ENCODE measurements at regions not wholly inside any gene's neighbourhood (a gene's known extent, or its start where the extent isn't known, plus 50 kb on each side); places are given as distances from the start of the nearest gene placed in this dataset.

DNA sequence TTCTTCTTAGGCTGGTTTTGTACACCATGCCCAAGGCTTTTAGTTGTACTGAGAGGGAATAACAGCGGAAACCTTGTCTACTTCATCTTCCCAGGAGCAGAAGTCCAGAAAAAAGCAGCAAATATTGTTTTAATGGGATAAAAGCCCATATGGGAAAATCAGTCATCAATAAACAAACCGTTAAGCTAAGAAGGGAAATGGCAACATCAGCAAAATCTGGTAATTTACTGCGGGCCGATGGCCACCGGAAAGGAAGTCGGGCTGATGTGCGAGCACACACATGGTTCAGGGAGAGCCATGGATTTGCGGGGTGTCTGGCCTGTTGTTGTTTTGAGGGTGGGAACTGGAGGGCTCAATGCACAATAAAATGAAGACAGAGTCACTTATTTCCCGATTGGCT is 300.7 kb upstream of the RAB6C start:
- no peaks in the 10 kb centered on the region; the same call in 1 of the 2 replicates for H3K27me3 Mint-ChIP-seq (ENCODE audit: low read depth)
- peaks cover 9% of the 10 kb centered on the region; the same call in 1 of the 2 replicates for H3K9me3 Mint-ChIP-seq
- TF ChIP-seq, protein P1, sequence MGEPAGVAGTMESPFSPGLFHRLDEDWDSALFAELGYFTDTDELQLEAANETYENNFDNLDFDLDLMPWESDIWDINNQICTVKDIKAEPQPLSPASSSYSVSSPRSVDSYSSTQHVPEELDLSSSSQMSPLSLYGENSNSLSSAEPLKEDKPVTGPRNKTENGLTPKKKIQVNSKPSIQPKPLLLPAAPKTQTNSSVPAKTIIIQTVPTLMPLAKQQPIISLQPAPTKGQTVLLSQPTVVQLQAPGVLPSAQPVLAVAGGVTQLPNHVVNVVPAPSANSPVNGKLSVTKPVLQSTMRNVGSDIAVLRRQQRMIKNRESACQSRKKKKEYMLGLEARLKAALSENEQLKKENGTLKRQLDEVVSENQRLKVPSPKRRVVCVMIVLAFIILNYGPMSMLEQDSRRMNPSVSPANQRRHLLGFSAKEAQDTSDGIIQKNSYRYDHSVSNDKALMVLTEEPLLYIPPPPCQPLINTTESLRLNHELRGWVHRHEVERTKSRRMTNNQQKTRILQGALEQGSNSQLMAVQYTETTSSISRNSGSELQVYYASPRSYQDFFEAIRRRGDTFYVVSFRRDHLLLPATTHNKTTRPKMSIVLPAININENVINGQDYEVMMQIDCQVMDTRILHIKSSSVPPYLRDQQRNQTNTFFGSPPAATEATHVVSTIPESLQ (CRISPR knock-in tag; IDR thresholded peaks at IDR 0.05), result no peak
- TF ChIP-seq, protein P2, sequence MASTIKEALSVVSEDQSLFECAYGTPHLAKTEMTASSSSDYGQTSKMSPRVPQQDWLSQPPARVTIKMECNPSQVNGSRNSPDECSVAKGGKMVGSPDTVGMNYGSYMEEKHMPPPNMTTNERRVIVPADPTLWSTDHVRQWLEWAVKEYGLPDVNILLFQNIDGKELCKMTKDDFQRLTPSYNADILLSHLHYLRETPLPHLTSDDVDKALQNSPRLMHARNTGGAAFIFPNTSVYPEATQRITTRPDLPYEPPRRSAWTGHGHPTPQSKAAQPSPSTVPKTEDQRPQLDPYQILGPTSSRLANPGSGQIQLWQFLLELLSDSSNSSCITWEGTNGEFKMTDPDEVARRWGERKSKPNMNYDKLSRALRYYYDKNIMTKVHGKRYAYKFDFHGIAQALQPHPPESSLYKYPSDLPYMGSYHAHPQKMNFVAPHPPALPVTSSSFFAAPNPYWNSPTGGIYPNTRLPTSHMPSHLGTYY (CRISPR knock-in tag; IDR thresholded peaks at IDR 0.05), result no peak
- TF ChIP-seq ZNF671 (CRISPR knock-in tag; IDR thresholded peaks at IDR 0.05) (no peak), SMAD3 (CRISPR knock-in tag; IDR thresholded peaks at IDR 0.05; ENCODE audit: borderline replicate concordance) (no peak), FOXJ3 (CRISPR knock-in tag; IDR thresholded peaks at IDR 0.05; ENCODE audit: borderline replicate concordance) (no peak)
- TF ChIP-seq, protein P3, sequence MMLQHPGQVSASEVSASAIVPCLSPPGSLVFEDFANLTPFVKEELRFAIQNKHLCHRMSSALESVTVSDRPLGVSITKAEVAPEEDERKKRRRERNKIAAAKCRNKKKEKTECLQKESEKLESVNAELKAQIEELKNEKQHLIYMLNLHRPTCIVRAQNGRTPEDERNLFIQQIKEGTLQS (CRISPR knock-in tag; conservative IDR thresholded peaks at IDR 0.05), result no peak
- POLR2A ChIA-PET, result no interaction called here
- H3K27ac Mint-ChIP-seq, result no peak overlapping the region
- CTCF ChIA-PET, result interaction anchor here (1.9 kb wide), 1 partner anchor 91 kb away, joined by 4 read pairs; no protein-coding TSS in a partner anchor
- H3K4me3 Mint-ChIP-seq, result no peak overlapping the region
- ATAC-seq, result no peak
- no peak for DNase-seq (ENCODE audit: low spot score)
- peaks cover 6% of the 10 kb centered on the region for H3K4me1 Mint-ChIP-seq
- H3K36me3 Mint-ChIP-seq, result no peaks in the 10 kb centered on the region

DNA sequence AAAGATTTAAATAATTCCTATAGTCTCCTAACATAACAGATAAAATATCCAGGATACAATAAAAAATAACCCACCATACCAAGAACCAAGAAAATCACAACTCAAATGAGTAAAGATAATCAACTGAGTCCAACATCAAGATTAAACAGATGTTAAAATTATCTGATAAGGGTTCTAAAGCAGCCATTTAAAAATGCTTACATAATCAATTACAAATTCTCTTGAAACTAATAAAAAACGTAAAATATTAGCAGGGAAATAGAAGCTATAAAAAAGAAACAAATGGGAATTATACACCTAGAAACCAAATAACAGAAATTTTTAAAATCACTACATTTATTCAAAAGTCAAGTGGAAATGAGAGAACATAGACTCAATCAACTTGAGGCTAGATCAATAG is 297.7 kb upstream of the RAB6C start:
- ChIA-PET CTCF (no interaction called here), POLR2A (no interaction called here)
- TF ChIP-seq, protein P4, sequence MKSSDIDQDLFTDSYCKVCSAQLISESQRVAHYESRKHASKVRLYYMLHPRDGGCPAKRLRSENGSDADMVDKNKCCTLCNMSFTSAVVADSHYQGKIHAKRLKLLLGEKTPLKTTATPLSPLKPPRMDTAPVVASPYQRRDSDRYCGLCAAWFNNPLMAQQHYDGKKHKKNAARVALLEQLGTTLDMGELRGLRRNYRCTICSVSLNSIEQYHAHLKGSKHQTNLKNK (CRISPR knock-in tag; IDR thresholded peaks at IDR 0.05), result no peak
- TF ChIP-seq CREB1 (CRISPR knock-in tag; IDR thresholded peaks at IDR 0.05) (no peak), ZBTB21 (CRISPR knock-in tag; IDR thresholded peaks at IDR 0.05; ENCODE audit: borderline replicate concordance) (no peak)
- ATAC-seq, result no peak
- H3K4me1 Mint-ChIP-seq, result no peaks in the 10 kb centered on the region
- H3K27me3 Mint-ChIP-seq (ENCODE audit: low read depth), result no peaks in the 10 kb centered on the region; the same call in 1 of the 2 replicates
- no peaks in the 10 kb centered on the region for H3K36me3 Mint-ChIP-seq
- no peak overlapping the region for H3K27ac Mint-ChIP-seq
- H3K9me3 Mint-ChIP-seq, result peaks cover 9% of the 10 kb centered on the region; the same call in 1 of the 2 replicates
- no peak overlapping the region for H3K4me3 Mint-ChIP-seq
- DNase-seq (ENCODE audit: low spot score), result no peak

DNA sequence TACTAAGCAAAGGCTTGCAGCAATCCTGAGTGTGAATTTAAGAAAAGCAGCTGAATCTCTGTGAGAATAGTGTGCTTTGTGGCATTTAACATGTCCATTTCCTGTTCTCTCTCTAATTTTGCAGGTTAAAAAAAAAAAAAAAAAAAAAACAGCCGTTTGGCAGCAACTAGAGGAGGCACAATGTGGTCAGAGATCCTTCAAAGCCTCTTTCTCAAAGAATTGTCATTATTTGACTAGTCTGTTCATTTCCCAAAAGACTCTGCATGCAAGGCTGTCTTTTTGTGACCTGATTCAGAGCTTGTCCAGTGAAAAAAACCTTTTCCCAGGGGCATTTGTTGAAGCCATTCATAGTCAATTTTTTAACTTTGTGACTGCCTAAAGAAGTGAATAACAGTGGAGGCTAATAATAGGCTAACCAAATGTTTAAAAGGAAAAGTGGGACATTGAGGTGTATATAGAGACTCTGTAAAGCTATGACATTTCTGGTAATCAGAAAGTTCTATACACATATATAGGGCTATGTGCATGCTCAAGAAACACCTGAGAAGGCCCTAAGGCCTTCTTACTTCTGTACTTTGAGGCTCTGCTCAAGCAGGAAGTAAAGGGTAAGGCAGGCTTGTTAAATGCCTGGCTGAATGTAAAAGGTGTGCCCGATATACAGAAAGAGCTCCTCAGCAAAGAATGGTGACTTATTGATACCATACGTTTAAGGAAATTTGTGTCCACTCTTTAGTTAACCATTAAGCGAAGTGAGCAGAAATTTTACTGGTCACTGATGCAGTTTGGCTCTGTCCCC is 289.6 kb upstream of the RAB6C start:
- Mint-ChIP-seq H3K36me3 (peaks cover 15% of the 10 kb centered on the region; the same call in 1 of the 2 replicates), H3K27ac (no peak overlapping the region), H3K4me1 (peaks cover 31% of the 10 kb centered on the region), H3K4me3 (no peak overlapping the region), H3K27me3 (ENCODE audit: low read depth) (peaks cover 3% of the 10 kb centered on the region), H3K9me3 (peaks cover 33% of the 10 kb centered on the region)
- ChIA-PET CTCF (interaction anchor here (0.8 to 1.1 kb wide), 2 partner anchors 16 to 102 kb away, joined by 4 to 7 read pairs; no protein-coding TSS in a partner anchor), POLR2A (interaction anchor here (0.7 kb wide), 2 partner anchors 23 to 68 kb away, joined by 3 to 6 read pairs; no protein-coding TSS in a partner anchor)
- ATAC-seq (no peak; the same call in none of the 2 replicates), DNase-seq (ENCODE audit: low spot score) (no peak)
- TF ChIP-seq, protein P5, sequence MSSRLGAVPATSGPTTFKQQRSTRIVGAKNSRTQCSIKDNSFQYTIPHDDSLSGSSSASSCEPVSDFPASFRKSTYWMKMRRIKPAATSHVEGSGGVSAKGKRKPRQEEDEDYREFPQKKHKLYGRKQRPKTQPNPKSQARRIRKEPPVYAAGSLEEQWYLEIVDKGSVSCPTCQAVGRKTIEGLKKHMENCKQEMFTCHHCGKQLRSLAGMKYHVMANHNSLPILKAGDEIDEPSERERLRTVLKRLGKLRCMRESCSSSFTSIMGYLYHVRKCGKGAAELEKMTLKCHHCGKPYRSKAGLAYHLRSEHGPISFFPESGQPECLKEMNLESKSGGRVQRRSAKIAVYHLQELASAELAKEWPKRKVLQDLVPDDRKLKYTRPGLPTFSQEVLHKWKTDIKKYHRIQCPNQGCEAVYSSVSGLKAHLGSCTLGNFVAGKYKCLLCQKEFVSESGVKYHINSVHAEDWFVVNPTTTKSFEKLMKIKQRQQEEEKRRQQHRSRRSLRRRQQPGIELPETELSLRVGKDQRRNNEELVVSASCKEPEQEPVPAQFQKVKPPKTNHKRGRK (CRISPR knock-in tag; IDR thresholded peaks at IDR 0.05; ENCODE audit: borderline replicate concordance), result no peak
- TF ChIP-seq FOXJ3 (CRISPR knock-in tag; IDR thresholded peaks at IDR 0.05; ENCODE audit: borderline replicate concordance), result no peak
- no peak for TF ChIP-seq IRF2 (CRISPR knock-in tag; IDR thresholded peaks at IDR 0.05; ENCODE audit: borderline replicate concordance, low read depth)
- TF ChIP-seq, protein P6, sequence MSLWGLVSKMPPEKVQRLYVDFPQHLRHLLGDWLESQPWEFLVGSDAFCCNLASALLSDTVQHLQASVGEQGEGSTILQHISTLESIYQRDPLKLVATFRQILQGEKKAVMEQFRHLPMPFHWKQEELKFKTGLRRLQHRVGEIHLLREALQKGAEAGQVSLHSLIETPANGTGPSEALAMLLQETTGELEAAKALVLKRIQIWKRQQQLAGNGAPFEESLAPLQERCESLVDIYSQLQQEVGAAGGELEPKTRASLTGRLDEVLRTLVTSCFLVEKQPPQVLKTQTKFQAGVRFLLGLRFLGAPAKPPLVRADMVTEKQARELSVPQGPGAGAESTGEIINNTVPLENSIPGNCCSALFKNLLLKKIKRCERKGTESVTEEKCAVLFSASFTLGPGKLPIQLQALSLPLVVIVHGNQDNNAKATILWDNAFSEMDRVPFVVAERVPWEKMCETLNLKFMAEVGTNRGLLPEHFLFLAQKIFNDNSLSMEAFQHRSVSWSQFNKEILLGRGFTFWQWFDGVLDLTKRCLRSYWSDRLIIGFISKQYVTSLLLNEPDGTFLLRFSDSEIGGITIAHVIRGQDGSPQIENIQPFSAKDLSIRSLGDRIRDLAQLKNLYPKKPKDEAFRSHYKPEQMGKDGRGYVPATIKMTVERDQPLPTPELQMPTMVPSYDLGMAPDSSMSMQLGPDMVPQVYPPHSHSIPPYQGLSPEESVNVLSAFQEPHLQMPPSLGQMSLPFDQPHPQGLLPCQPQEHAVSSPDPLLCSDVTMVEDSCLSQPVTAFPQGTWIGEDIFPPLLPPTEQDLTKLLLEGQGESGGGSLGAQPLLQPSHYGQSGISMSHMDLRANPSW (CRISPR knock-in tag; conservative IDR thresholded peaks at IDR 0.05; ENCODE audit: low read depth), result no peak
- TF ChIP-seq, protein P7, sequence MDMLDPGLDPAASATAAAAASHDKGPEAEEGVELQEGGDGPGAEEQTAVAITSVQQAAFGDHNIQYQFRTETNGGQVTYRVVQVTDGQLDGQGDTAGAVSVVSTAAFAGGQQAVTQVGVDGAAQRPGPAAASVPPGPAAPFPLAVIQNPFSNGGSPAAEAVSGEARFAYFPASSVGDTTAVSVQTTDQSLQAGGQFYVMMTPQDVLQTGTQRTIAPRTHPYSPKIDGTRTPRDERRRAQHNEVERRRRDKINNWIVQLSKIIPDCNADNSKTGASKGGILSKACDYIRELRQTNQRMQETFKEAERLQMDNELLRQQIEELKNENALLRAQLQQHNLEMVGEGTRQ (CRISPR knock-in tag; IDR thresholded peaks at IDR 0.05), result no peak
- no peak for TF ChIP-seq ZNF121 (CRISPR knock-in tag; IDR thresholded peaks at IDR 0.05)
- TF ChIP-seq GTF2I (CRISPR knock-in tag; conservative IDR thresholded peaks at IDR 0.05), result no peak
- no peak for TF ChIP-seq EMX1 (CRISPR knock-in tag; IDR thresholded peaks at IDR 0.05)
- TF ChIP-seq, protein P8, sequence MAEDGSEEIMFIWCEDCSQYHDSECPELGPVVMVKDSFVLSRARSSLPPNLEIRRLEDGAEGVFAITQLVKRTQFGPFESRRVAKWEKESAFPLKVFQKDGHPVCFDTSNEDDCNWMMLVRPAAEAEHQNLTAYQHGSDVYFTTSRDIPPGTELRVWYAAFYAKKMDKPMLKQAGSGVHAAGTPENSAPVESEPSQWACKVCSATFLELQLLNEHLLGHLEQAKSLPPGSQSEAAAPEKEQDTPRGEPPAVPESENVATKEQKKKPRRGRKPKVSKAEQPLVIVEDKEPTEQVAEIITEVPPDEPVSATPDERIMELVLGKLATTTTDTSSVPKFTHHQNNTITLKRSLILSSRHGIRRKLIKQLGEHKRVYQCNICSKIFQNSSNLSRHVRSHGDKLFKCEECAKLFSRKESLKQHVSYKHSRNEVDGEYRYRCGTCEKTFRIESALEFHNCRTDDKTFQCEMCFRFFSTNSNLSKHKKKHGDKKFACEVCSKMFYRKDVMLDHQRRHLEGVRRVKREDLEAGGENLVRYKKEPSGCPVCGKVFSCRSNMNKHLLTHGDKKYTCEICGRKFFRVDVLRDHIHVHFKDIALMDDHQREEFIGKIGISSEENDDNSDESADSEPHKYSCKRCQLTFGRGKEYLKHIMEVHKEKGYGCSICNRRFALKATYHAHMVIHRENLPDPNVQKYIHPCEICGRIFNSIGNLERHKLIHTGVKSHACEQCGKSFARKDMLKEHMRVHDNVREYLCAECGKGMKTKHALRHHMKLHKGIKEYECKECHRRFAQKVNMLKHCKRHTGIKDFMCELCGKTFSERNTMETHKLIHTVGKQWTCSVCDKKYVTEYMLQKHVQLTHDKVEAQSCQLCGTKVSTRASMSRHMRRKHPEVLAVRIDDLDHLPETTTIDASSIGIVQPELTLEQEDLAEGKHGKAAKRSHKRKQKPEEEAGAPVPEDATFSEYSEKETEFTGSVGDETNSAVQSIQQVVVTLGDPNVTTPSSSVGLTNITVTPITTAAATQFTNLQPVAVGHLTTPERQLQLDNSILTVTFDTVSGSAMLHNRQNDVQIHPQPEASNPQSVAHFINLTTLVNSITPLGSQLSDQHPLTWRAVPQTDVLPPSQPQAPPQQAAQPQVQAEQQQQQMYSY (CRISPR knock-in tag; IDR thresholded peaks at IDR 0.05), result no peak
